Testis (tissue), 2 donors: ENCODE measurements at regions not wholly inside any gene's neighbourhood (a gene's known extent, or its start where the extent isn't known, plus 50 kb on each side); places are given as distances from the start of the nearest gene placed in this dataset.

Experiments used
- POLR2A ChIP-seq: fragments of 450-650 bp; IDR thresholded peaks from one replicate; pipeline ENCODE4 v1.6.1; 2017; ENCODE audit warnings: antibody characterized with exemption, mild to moderate bottlenecking, moderate library complexity
- TF ChIP-seq, protein P1 (sequence below), 3 experiments: fragments of 450-650 bp in 2 of 3; fragments of 200-600 bp in 1 of 3; sonication (generic) in 1 of 3; IDR thresholded peaks; one replicate each; pipeline ENCODE4 v1.5.1; 2016 to 2019; ENCODE audit warnings: antibody characterized with exemption in 3 of 3, mild to moderate bottlenecking in 2 of 3, moderate library complexity in 1 of 3

DNA sequence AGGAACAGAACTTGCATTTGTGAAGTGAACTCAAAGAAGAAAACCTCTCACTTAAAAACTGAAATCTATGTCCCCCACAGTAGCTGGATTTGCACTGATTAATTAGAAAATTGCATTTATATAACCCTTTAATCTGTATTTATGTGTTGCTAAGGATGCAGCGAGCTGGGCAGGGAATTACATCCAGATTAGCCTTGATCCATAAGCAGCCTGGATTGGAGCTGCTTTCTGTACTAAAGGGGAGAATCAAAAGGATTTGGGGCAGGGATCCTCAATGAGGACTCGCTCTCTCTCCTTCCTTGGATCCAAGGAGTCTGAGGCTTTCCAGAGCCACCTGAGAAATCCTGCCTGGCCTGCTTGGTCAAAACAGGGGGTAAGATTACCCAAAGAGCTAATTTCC, 125.9 kb downstream of the TLE3 start:
- TF ChIP-seq POLR2A, result no peak
- TF ChIP-seq, protein P1, sequence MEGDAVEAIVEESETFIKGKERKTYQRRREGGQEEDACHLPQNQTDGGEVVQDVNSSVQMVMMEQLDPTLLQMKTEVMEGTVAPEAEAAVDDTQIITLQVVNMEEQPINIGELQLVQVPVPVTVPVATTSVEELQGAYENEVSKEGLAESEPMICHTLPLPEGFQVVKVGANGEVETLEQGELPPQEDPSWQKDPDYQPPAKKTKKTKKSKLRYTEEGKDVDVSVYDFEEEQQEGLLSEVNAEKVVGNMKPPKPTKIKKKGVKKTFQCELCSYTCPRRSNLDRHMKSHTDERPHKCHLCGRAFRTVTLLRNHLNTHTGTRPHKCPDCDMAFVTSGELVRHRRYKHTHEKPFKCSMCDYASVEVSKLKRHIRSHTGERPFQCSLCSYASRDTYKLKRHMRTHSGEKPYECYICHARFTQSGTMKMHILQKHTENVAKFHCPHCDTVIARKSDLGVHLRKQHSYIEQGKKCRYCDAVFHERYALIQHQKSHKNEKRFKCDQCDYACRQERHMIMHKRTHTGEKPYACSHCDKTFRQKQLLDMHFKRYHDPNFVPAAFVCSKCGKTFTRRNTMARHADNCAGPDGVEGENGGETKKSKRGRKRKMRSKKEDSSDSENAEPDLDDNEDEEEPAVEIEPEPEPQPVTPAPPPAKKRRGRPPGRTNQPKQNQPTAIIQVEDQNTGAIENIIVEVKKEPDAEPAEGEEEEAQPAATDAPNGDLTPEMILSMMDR (IDR thresholded peaks at IDR 0.05), result no peak
